Caco-2 (cell line): ENCODE measurements at regions not wholly inside any gene's neighbourhood (a gene's known extent, or its start where the extent isn't known, plus 50 kb on each side); places are given as distances from the start of the nearest gene placed in this dataset.

ENCODE experiments used
- BruUV-seq: library from RNA; stranded (reverse); fragments of 400-500 nt; replicated peaks from 2 replicates; lab custom pipeline; 2021; lab: Mats Ljungman, UMichigan
- CTCF ChIA-PET: fragments of 300-600 bp; sonication (Branson Sonifier 250); formaldehyde crosslinking; loops from one replicate; lab custom pipeline; 2022; ENCODE audit warnings: antibody characterized with exemption; lab: Charles Lee
- POLR2A ChIA-PET: fragments of 300-600 bp; sonication (Branson Sonifier 250); formaldehyde crosslinking; loops from one replicate; lab custom pipeline; 2022; ENCODE audit warnings: antibody characterized with exemption; lab: Charles Lee
- DNase-seq, 2 experiments: peaks; one replicate each; pipeline versions ENCODE4 v3.0.0 to v3.0.0-alpha.2; 2020 to 2022
- H3K27me3 ChIP-seq: replicated peaks from 2 replicates; pipeline ENCODE4 v1.6.0; 2011; ENCODE audit warnings: low read length; ENCODE audit not compliant: control insufficient read depth, insufficient read depth
- H3K36me3 ChIP-seq: 2 replicates; pipeline ENCODE4 v1.5.1; 2011; ENCODE audit warnings: low read length; ENCODE audit not compliant: control insufficient read depth, insufficient read depth
- H3K4me1 ChIP-seq: fragments of 250-450 bp; sonication (Bioruptor Pico); 2 replicates; pipeline ENCODE4 v1.5.1; 2020; ENCODE audit warnings: mild to moderate bottlenecking
- H3K4me3 ChIP-seq: 2 replicates; pipeline ENCODE4 v1.5.1; 2011; ENCODE audit warnings: low read depth, mild to moderate bottlenecking, control low read depth, low read length
- H3K9me3 ChIP-seq: fragments of 250-450 bp; sonication (Bioruptor Pico); 2 replicates; pipeline ENCODE4 v1.5.1; 2020; ENCODE audit warnings: mild to moderate bottlenecking, moderate library complexity
- H3K27ac Mint-ChIP-seq: one replicate; pipeline ENCODE4 v1.8.0; 2022; ENCODE audit warnings: mixed read lengths; ENCODE audit not compliant: unreplicated experiment
- H3K27me3 Mint-ChIP-seq: one replicate; pipeline ENCODE4 v1.8.0; 2022; ENCODE audit warnings: mixed read lengths; ENCODE audit not compliant: insufficient read depth, unreplicated experiment
- H3K36me3 Mint-ChIP-seq: one replicate; pipeline ENCODE4 v1.8.0; 2022; ENCODE audit warnings: mild to moderate bottlenecking, mixed read lengths; ENCODE audit not compliant: insufficient read depth, unreplicated experiment
- H3K4me1 Mint-ChIP-seq: one replicate; pipeline ENCODE4 v1.8.0; 2022; ENCODE audit warnings: low read depth, mixed read lengths; ENCODE audit not compliant: unreplicated experiment
- H3K4me3 Mint-ChIP-seq: one replicate; pipeline ENCODE4 v1.8.0; 2022; ENCODE audit warnings: mild to moderate bottlenecking, moderate library complexity, mixed read lengths; ENCODE audit not compliant: unreplicated experiment
- H3K9me3 Mint-ChIP-seq: one replicate; pipeline ENCODE4 v1.8.0; 2022; ENCODE audit warnings: mixed read lengths; ENCODE audit not compliant: unreplicated experiment
- CTCF ChIP-seq, 2 experiments: fragments of 200-600 bp in 1 of 2; IDR thresholded peaks; 1 replicate in 1 of 2; 2 replicates in 1 of 2; pipeline versions ENCODE4 v1.5.1 to v1.8.0; 2011 to 2022; ENCODE audit warnings: antibody characterized with exemption in 1 of 2, control low read depth in 1 of 2, inconsistent platforms in 1 of 2, low read depth in 1 of 2, low read length in 1 of 2, mild to moderate bottlenecking in 1 of 2, moderate library complexity in 1 of 2; ENCODE audit not compliant: insufficient read depth in 1 of 2, severe bottlenecking in 1 of 2, unreplicated experiment in 1 of 2
- intact Hi-C: fragments of 100-400 bp; cut with micrococcal nuclease; formaldehyde crosslinking; loops from one replicate; pipeline ENCODE4 v1.10.0; 2022; ENCODE audit not compliant: unreplicated experiment

GRCh38 chr7:109178342-109178741 lies 608.7 kb downstream of the DNAJB9 start:
- no peak for DNase-seq
- peaks cover 5% of the 10 kb centered on the region for H3K9me3 ChIP-seq
- Mint-ChIP-seq H3K27me3 (no peaks in the 10 kb centered on the region), H3K9me3 (peaks cover 10% of the 10 kb centered on the region), H3K4me3 (no peak overlapping the region), H3K27ac (no peak overlapping the region), H3K4me1 (no peaks in the 10 kb centered on the region), H3K36me3 (no peaks in the 10 kb centered on the region)
- ChIA-PET CTCF (interaction anchor here (0.5 kb wide), 1 partner anchor 245 kb away, joined by 8 read pairs; no protein-coding TSS in a partner anchor), POLR2A (no interaction called here)
- H3K36me3 ChIP-seq = no peaks in the 10 kb centered on the region
- intact Hi-C loops = no loop called here
- no peaks in the 10 kb centered on the region for H3K4me1 ChIP-seq
- BruUV-seq = no TSS peak
- no peak for TF ChIP-seq CTCF (IDR thresholded peaks at IDR 0.05; ENCODE audit: insufficient read depth in 1 of 2, low read depth in 1 of 2, low read length in 1 of 2, severe bottlenecking in 1 of 2, unreplicated experiment in 1 of 2)
- H3K27me3 ChIP-seq = no peaks in the 10 kb centered on the region
- no peak overlapping the region for H3K4me3 ChIP-seq

- Mint-ChIP-seq H3K27me3 (no peaks in the 10 kb centered on the region), H3K27ac (no peak overlapping the region), H3K9me3 (peaks cover 23% of the 10 kb centered on the region), H3K36me3 (no peaks in the 10 kb centered on the region), H3K4me3 (no peak overlapping the region), H3K4me1 (no peaks in the 10 kb centered on the region)
- H3K27me3 ChIP-seq = no peaks in the 10 kb centered on the region
- H3K9me3 ChIP-seq = peaks cover 8% of the 10 kb centered on the region
- BruUV-seq = no TSS peak
- no peak for TF ChIP-seq CTCF (IDR thresholded peaks at IDR 0.05; ENCODE audit: insufficient read depth in 1 of 2, low read depth in 1 of 2, low read length in 1 of 2, severe bottlenecking in 1 of 2, unreplicated experiment in 1 of 2)
- H3K4me3 ChIP-seq = no peak overlapping the region
- H3K4me1 ChIP-seq = peaks cover 2% of the 10 kb centered on the region; the same call in 1 of the 2 replicates
- ChIA-PET POLR2A (no interaction called here), CTCF (no interaction called here)
- no peak for DNase-seq
- no peaks in the 10 kb centered on the region for H3K36me3 ChIP-seq
- intact Hi-C loops = no loop called here
These were observed 609.9 kb downstream of the DNAJB9 start for GRCh38 chr7:109179601-109180000.

GRCh38 chr7:109190766-109191398 lies 621.2 kb downstream of the DNAJB9 start:
- Mint-ChIP-seq H3K27ac (no peak overlapping the region), H3K27me3 (no peaks in the 10 kb centered on the region), H3K9me3 (no peaks in the 10 kb centered on the region), H3K36me3 (no peaks in the 10 kb centered on the region), H3K4me1 (no peaks in the 10 kb centered on the region), H3K4me3 (no peak overlapping the region)
- TF ChIP-seq CTCF (IDR thresholded peaks at IDR 0.05; ENCODE audit: insufficient read depth in 1 of 2, low read depth in 1 of 2, low read length in 1 of 2, severe bottlenecking in 1 of 2, unreplicated experiment in 1 of 2) = no peak
- Histone ChIP-seq H3K9me3 (no peaks in the 10 kb centered on the region), H3K36me3 (no peaks in the 10 kb centered on the region), H3K27me3 (no peaks in the 10 kb centered on the region), H3K4me1 (no peaks in the 10 kb centered on the region), H3K4me3 (no peak overlapping the region)
- ChIA-PET CTCF (no interaction called here), POLR2A (no interaction called here)
- no TSS peak for BruUV-seq
- DNase-seq = no peak
- intact Hi-C loops = no loop called here
